ENCODE measurements at regions not wholly inside any gene's neighbourhood (a gene's known extent, or its start where the extent isn't known, plus 50 kb on each side); places are given as distances from the start of the nearest gene placed in this dataset.

DNA sequence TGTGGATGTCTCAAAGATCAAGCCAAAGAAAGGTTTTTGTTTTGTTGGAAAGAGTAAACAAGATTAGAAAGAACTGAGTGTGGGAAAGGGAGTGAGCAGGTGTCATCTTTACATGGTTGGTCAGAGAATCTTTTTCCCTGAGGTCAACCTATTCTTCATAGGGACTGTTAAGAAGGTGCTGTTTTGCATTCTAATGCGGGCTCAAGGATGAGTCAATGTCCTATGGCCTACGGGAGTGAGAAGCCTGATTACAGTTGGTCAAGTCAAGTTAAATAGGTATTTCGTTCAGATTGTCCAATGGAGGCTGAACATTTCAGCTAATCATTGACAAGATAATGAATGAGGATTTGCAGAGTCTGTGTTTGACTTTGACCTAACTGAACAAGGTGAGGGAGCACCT, 491.2 kb upstream of the PDZRN3 start:
- no peak overlapping the region for H3K23ac ChIP-seq (ENCODE audit: low read length)
- H2BK120ac ChIP-seq (ENCODE audit: insufficient read depth, low read length, poor library complexity): no peak overlapping the region
- no peak overlapping the region for H4K12ac ChIP-seq (ENCODE audit: low read depth, low read length)
- no peak overlapping the region for H3K27ac ChIP-seq (ENCODE audit: low read depth, low read length)
- no peak overlapping the region for H4K91ac ChIP-seq (ENCODE audit: low read depth, low read length)
- no peak overlapping the region for H2BK5ac ChIP-seq (ENCODE audit: low read depth, low read length, poor library complexity)
- no peak overlapping the region for H4K8ac ChIP-seq (ENCODE audit: low read depth, low read length)
- H3K79me1 ChIP-seq (ENCODE audit: low read length): no peaks in the 10 kb centered on the region
- no peak overlapping the region for H2AFZ ChIP-seq (ENCODE audit: insufficient read depth, low read length, poor library complexity)
- no peak overlapping the region for H3K18ac ChIP-seq (ENCODE audit: low read length)
- no peaks in the 10 kb centered on the region for H3K27me3 ChIP-seq (ENCODE audit: insufficient read depth, low read length)
- H3K4me2 ChIP-seq (ENCODE audit: low read length): no peak overlapping the region
- no peaks in the 10 kb centered on the region for H3K36me3 ChIP-seq (ENCODE audit: control insufficient read depth in 1 of 2, insufficient read depth in 2 of 2, low read length in 2 of 2)
- no peak overlapping the region for H3K4me3 ChIP-seq (ENCODE audit: low read depth, low read length)
- no peaks in the 10 kb centered on the region for H3K79me2 ChIP-seq (ENCODE audit: control insufficient read depth, insufficient read depth, low read length, poor library complexity)
- no CpG with 5 or more reads among the region's 3 CpGs for WGBS (ENCODE audit: extremely low coverage, insufficient coverage, insufficient read length)
- no peak overlapping the region for H3K14ac ChIP-seq (ENCODE audit: low read length)
- peak in 1 of 2 donors; percentile 28 for DNase-seq
- H2BK12ac ChIP-seq (ENCODE audit: low read length): no peak overlapping the region
- H3K9ac ChIP-seq (ENCODE audit: low read length): no peak overlapping the region
- no peaks in the 10 kb centered on the region for H3K9me3 ChIP-seq (ENCODE audit: insufficient read depth, low read depth, low read length)
- no peaks in the 10 kb centered on the region for H3K4me1 ChIP-seq (ENCODE audit: control insufficient read depth in 1 of 2, insufficient read depth in 2 of 2, low read length in 2 of 2)
- H2AK5ac ChIP-seq (ENCODE audit: low read length): no peak overlapping the region
- H3K4ac ChIP-seq (ENCODE audit: low read depth, low read length): no peak overlapping the region

DNA sequence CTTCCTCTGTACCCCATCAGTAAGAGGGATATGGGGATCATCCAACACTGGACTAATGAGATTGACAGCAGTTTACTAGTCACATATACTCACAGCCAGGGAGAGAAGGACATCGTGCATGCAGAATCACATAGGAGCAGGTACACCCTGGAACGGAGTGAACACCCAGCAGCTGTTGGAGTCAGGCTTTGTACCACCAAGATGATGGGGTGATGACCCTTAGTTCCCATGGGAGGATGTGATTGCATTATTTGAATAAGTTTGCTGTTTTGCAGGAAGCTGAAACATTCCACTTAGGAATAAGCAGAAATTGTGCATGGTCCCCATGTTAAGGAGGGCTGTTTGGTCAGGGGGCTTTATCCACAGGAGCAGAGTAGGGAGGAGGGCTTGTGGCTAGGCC, 482.7 kb upstream of the PDZRN3 start:
- H3K36me3 ChIP-seq (ENCODE audit: control insufficient read depth in 1 of 2, insufficient read depth in 2 of 2, low read length in 2 of 2): no peaks in the 10 kb centered on the region
- no peak overlapping the region for H2BK5ac ChIP-seq (ENCODE audit: low read depth, low read length, poor library complexity)
- no peak overlapping the region for H2BK120ac ChIP-seq (ENCODE audit: insufficient read depth, low read length, poor library complexity)
- no peak overlapping the region for H3K4me2 ChIP-seq (ENCODE audit: low read length)
- H3K4me3 ChIP-seq (ENCODE audit: low read depth, low read length): no peak overlapping the region
- WGBS (ENCODE audit: extremely low coverage, insufficient coverage, insufficient read length): no CpG with 5 or more reads among the region's 2 CpGs
- H3K79me2 ChIP-seq (ENCODE audit: control insufficient read depth, insufficient read depth, low read length, poor library complexity): no peaks in the 10 kb centered on the region
- no peak overlapping the region for H2AFZ ChIP-seq (ENCODE audit: insufficient read depth, low read length, poor library complexity)
- H3K14ac ChIP-seq (ENCODE audit: low read length): no peak overlapping the region
- DNase-seq: no peak
- no peak overlapping the region for H3K4ac ChIP-seq (ENCODE audit: low read depth, low read length)
- no peak overlapping the region for H4K91ac ChIP-seq (ENCODE audit: low read depth, low read length)
- no peaks in the 10 kb centered on the region for H3K9me3 ChIP-seq (ENCODE audit: insufficient read depth, low read depth, low read length)
- H2BK12ac ChIP-seq (ENCODE audit: low read length): no peak overlapping the region
- H3K9ac ChIP-seq (ENCODE audit: low read length): no peak overlapping the region
- no peak overlapping the region for H4K12ac ChIP-seq (ENCODE audit: low read depth, low read length)
- no peaks in the 10 kb centered on the region for H3K4me1 ChIP-seq (ENCODE audit: control insufficient read depth in 1 of 2, insufficient read depth in 2 of 2, low read length in 2 of 2)
- H3K27me3 ChIP-seq (ENCODE audit: insufficient read depth, low read length): no peaks in the 10 kb centered on the region
- no peak overlapping the region for H3K23ac ChIP-seq (ENCODE audit: low read length)
- no peaks in the 10 kb centered on the region for H3K79me1 ChIP-seq (ENCODE audit: low read length)
- no peak overlapping the region for H4K8ac ChIP-seq (ENCODE audit: low read depth, low read length)
- H3K27ac ChIP-seq (ENCODE audit: low read depth, low read length): no peak overlapping the region
- H2AK5ac ChIP-seq (ENCODE audit: low read length): no peak overlapping the region
- H3K18ac ChIP-seq (ENCODE audit: low read length): no peak overlapping the region

DNA sequence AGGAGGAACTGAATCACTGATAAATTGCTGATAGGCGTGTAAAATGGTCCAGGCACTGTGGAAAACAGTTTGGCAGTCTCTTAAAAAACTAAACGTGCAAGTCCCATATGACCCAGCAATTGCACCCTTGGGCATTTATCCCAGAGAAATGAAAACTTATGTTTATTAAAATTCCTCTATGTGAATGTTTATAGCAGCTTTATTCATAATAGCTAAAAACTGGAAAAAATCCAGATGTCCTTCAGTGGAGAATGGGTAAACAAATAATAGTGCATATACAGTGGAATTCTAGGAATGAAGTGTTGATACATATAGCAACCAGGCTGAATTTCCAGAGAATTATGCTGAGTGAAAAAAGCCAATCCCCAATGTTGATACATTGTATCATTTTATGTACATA, 482.2 kb upstream of the PDZRN3 start:
- Histone ChIP-seq H4K8ac (ENCODE audit: low read depth, low read length) (no peak overlapping the region), H3K4me1 (ENCODE audit: control insufficient read depth in 1 of 2, insufficient read depth in 2 of 2, low read length in 2 of 2) (no peaks in the 10 kb centered on the region), H3K9me3 (ENCODE audit: insufficient read depth, low read depth, low read length) (no peaks in the 10 kb centered on the region), H4K91ac (ENCODE audit: low read depth, low read length) (no peak overlapping the region), H2BK12ac (ENCODE audit: low read length) (no peak overlapping the region), H3K9ac (ENCODE audit: low read length) (no peak overlapping the region), H2BK5ac (ENCODE audit: low read depth, low read length, poor library complexity) (no peak overlapping the region), H3K79me2 (ENCODE audit: control insufficient read depth, insufficient read depth, low read length, poor library complexity) (no peaks in the 10 kb centered on the region), H2AK5ac (ENCODE audit: low read length) (no peak overlapping the region), H3K27me3 (ENCODE audit: insufficient read depth, low read length) (no peaks in the 10 kb centered on the region), H2BK120ac (ENCODE audit: insufficient read depth, low read length, poor library complexity) (no peak overlapping the region), H3K27ac (ENCODE audit: low read depth, low read length) (no peak overlapping the region), H3K18ac (ENCODE audit: low read length) (no peak overlapping the region), H3K23ac (ENCODE audit: low read length) (no peak overlapping the region), H2AFZ (ENCODE audit: insufficient read depth, low read length, poor library complexity) (no peak overlapping the region), H3K14ac (ENCODE audit: low read length) (no peak overlapping the region), H3K4me3 (ENCODE audit: low read depth, low read length) (no peak overlapping the region), H3K4me2 (ENCODE audit: low read length) (no peak overlapping the region), H4K12ac (ENCODE audit: low read depth, low read length) (no peak overlapping the region), H3K4ac (ENCODE audit: low read depth, low read length) (no peak overlapping the region), H3K36me3 (ENCODE audit: control insufficient read depth in 1 of 2, insufficient read depth in 2 of 2, low read length in 2 of 2) (no peaks in the 10 kb centered on the region), H3K79me1 (ENCODE audit: low read length) (no peaks in the 10 kb centered on the region)
- no peak for DNase-seq
- whole genome bisulfite sequencing (ENCODE audit: extremely low coverage, insufficient coverage, insufficient read length): no CpG with 5 or more reads among the region's 2 CpGs

DNA sequence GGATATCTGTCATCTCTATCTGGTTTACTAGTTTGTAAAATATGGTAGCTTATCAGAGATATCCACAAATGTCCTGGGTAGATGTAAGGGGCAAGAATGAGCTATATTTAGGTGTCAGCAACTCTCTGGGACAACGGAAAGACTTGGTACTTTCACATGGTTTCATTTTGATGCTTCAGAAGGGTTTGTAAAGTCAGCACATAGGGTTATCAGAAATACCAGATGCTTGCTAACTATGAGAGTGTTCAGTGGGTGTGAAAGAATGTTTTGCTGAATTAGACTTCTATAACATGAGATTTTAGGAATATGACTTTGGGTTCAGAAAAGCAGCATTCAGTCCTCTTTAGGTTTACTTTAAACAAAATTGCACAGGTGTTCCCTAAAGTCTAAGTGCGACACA, 466.5 kb upstream of the PDZRN3 start:
- no peak for DNase-seq
- Histone ChIP-seq H3K4ac (ENCODE audit: low read depth, low read length) (no peak overlapping the region), H2BK120ac (ENCODE audit: insufficient read depth, low read length, poor library complexity) (no peak overlapping the region), H3K36me3 (ENCODE audit: control insufficient read depth in 1 of 2, insufficient read depth in 2 of 2, low read length in 2 of 2) (no peaks in the 10 kb centered on the region), H4K12ac (ENCODE audit: low read depth, low read length) (no peak overlapping the region), H3K27ac (ENCODE audit: low read depth, low read length) (no peak overlapping the region), H4K8ac (ENCODE audit: low read depth, low read length) (no peak overlapping the region), H3K4me2 (ENCODE audit: low read length) (no peak overlapping the region), H4K91ac (ENCODE audit: low read depth, low read length) (no peak overlapping the region), H3K27me3 (ENCODE audit: insufficient read depth, low read length) (no peaks in the 10 kb centered on the region), H3K79me1 (ENCODE audit: low read length) (no peaks in the 10 kb centered on the region), H3K9ac (ENCODE audit: low read length) (no peak overlapping the region), H2BK12ac (ENCODE audit: low read length) (no peak overlapping the region), H2BK5ac (ENCODE audit: low read depth, low read length, poor library complexity) (no peak overlapping the region), H2AFZ (ENCODE audit: insufficient read depth, low read length, poor library complexity) (no peak overlapping the region), H2AK5ac (ENCODE audit: low read length) (no peak overlapping the region), H3K14ac (ENCODE audit: low read length) (no peak overlapping the region), H3K23ac (ENCODE audit: low read length) (no peak overlapping the region), H3K4me1 (ENCODE audit: control insufficient read depth in 1 of 2, insufficient read depth in 2 of 2, low read length in 2 of 2) (no peaks in the 10 kb centered on the region), H3K9me3 (ENCODE audit: insufficient read depth, low read depth, low read length) (no peaks in the 10 kb centered on the region), H3K18ac (ENCODE audit: low read length) (no peak overlapping the region), H3K79me2 (ENCODE audit: control insufficient read depth, insufficient read depth, low read length, poor library complexity) (no peaks in the 10 kb centered on the region), H3K4me3 (ENCODE audit: low read depth, low read length) (no peak overlapping the region)
- WGBS (ENCODE audit: extremely low coverage, insufficient coverage, insufficient read length): no CpG with 5 or more reads among the region's 2 CpGs

All from trophoblast cell (in vitro differentiated cells and primary cell).